A673 (cell line): ENCODE measurements at regions not wholly inside any gene's neighbourhood (a gene's known extent, or its start where the extent isn't known, plus 50 kb on each side); places are given as distances from the start of the nearest gene placed in this dataset.
"Not testable (repeated sequence)": the region's sequence is repeated elsewhere in the genome, so short reads cannot be mapped to it uniquely, and the experiment has no call there.

ENCODE experiments used
- BruUV-seq: library from RNA; stranded (reverse); fragments of 400-500 nt; replicated peaks from 2 replicates; lab custom pipeline; 2021; lab: Mats Ljungman, UMichigan
- CTCF ChIA-PET: fragments of 300-600 bp; sonication (Branson Sonifier 250); formaldehyde crosslinking; loops from one replicate; lab custom pipeline; 2022; ENCODE audit warnings: antibody characterized with exemption; lab: Charles Lee
- POLR2A ChIA-PET: fragments of 300-600 bp; sonication (Branson Sonifier 250); formaldehyde crosslinking; loops from one replicate; lab custom pipeline; 2022; ENCODE audit warnings: antibody characterized with exemption; ENCODE audit not compliant: low non-redundant PET; lab: Charles Lee
- DNase-seq: peaks from one replicate; pipeline ENCODE4 v3.0.0-alpha.2; 2015; ENCODE audit warnings: low spot score
- H3K27ac ChIP-seq: fragments of 200-600 bp; sonication (generic); 2 replicates; pipeline ENCODE4 v1.5.1; 2016; ENCODE audit warnings: mixed run types, low read depth, mild to moderate bottlenecking, mixed read lengths, antibody characterized with exemption, low read length; ENCODE audit not compliant: poor library complexity, severe bottlenecking
- H3K27me3 ChIP-seq: fragments of 200-600 bp; sonication (generic); replicated peaks from 2 replicates; pipeline ENCODE4 v1.6.1; 2017; ENCODE audit warnings: mixed run types, low read depth, mild to moderate bottlenecking, mixed read lengths, antibody characterized with exemption, low read length; ENCODE audit not compliant: insufficient read depth, poor library complexity
- H3K36me3 ChIP-seq: fragments of 200-600 bp; sonication (generic); 2 replicates; pipeline ENCODE4 v1.6.1; 2016; ENCODE audit warnings: mixed run types, mild to moderate bottlenecking, mixed read lengths, antibody characterized with exemption, low read length; ENCODE audit not compliant: insufficient read depth, poor library complexity, severe bottlenecking
- H3K4me1 ChIP-seq: fragments of 200-600 bp; sonication (generic); 2 replicates; pipeline ENCODE4 v1.6.1; 2017; ENCODE audit warnings: mixed run types, mild to moderate bottlenecking, mixed read lengths, antibody characterized with exemption, low read length; ENCODE audit not compliant: insufficient read depth, poor library complexity, severe bottlenecking
- H3K4me3 ChIP-seq: fragments of 200-600 bp; sonication (generic); 2 replicates; pipeline ENCODE4 v1.5.1; 2016; ENCODE audit warnings: low read depth, mixed run types, mild to moderate bottlenecking, mixed read lengths, low read length; ENCODE audit not compliant: poor library complexity, severe bottlenecking
- H3K9me3 ChIP-seq: fragments of 200-600 bp; sonication (generic); 2 replicates; pipeline ENCODE4 v1.6.1; 2016; ENCODE audit warnings: mixed run types, low read depth, mild to moderate bottlenecking, mixed read lengths, antibody characterized with exemption, low read length; ENCODE audit not compliant: poor library complexity, severe bottlenecking
- CTCF ChIP-seq: fragments of 300-800, 200-600 bp; sonication (generic); conservative IDR thresholded peaks from 2 replicates; pipeline ENCODE4 v1.5.1; 2017; ENCODE audit warnings: low read depth, mild to moderate bottlenecking, antibody characterized with exemption, low read length, moderate library complexity, mixed read lengths
- EZH2 ChIP-seq: fragments of 200-600 bp; sonication (generic); IDR thresholded peaks from 2 replicates; pipeline ENCODE4 v1.6.1; 2017; ENCODE audit warnings: borderline replicate concordance, low read depth, mild to moderate bottlenecking, mixed read lengths, antibody characterized with exemption, low read length; ENCODE audit not compliant: poor library complexity, severe bottlenecking
- intact Hi-C: fragments of 100-400 bp; cut with micrococcal nuclease; formaldehyde crosslinking; loops from one replicate; pipeline ENCODE4 v1.10.0; 2022; ENCODE audit not compliant: unreplicated experiment

GRCh38 chr16:64679976-64680690 is 441.7 kb downstream of the CDH11 start:
- ChIA-PET POLR2A (no interaction called here), CTCF (no interaction called here)
- intact Hi-C loops: no loop called here
- Histone ChIP-seq H3K9me3 (no peaks in the 10 kb centered on the region), H3K4me3 (no peak overlapping the region), H3K27me3 (no peaks in the 10 kb centered on the region), H3K27ac (no peak overlapping the region), H3K36me3 (no peaks in the 10 kb centered on the region), H3K4me1 (no peaks in the 10 kb centered on the region)
- BruUV-seq: no TSS peak
- DNase-seq: no peak
- TF ChIP-seq EZH2 (no peak), CTCF (no peak)

- Histone ChIP-seq H3K36me3 (no peaks in the 10 kb centered on the region), H3K4me3 (no peak overlapping the region), H3K4me1 (peaks cover 3% of the 10 kb centered on the region), H3K9me3 (no peaks in the 10 kb centered on the region), H3K27me3 (no peaks in the 10 kb centered on the region), H3K27ac (no peak overlapping the region)
- BruUV-seq: no TSS peak
- no peak for DNase-seq
- TF ChIP-seq CTCF (no peak), EZH2 (no peak)
- POLR2A ChIA-PET: no interaction called here
- intact Hi-C loops: no loop called here
- CTCF ChIA-PET: no interaction called here
These were observed 452.3 kb downstream of the CDH11 start for GRCh38 chr16:64669573-64669972.

- ChIA-PET CTCF (no interaction called here), POLR2A (no interaction called here)
- TF ChIP-seq EZH2 (no peak), CTCF (no peak)
- Histone ChIP-seq H3K27me3 (no peaks in the 10 kb centered on the region), H3K27ac (no peak overlapping the region), H3K9me3 (no peaks in the 10 kb centered on the region), H3K4me3 (no peak overlapping the region), H3K36me3 (no peaks in the 10 kb centered on the region), H3K4me1 (peaks cover 4% of the 10 kb centered on the region)
- BruUV-seq: no TSS peak
- peak; percentile 25 for DNase-seq
- intact Hi-C loops: no loop called here
These were observed 454.5 kb downstream of the CDH11 start for GRCh38 chr16:64667334-64667877.

GRCh38 chr16:64662312-64662711 is 459.6 kb downstream of the CDH11 start:
- H3K4me1 ChIP-seq, CTCF ChIA-PET, BruUV-seq, H3K4me3 ChIP-seq, H3K36me3 ChIP-seq, POLR2A ChIA-PET, H3K9me3 ChIP-seq, H3K27ac ChIP-seq, intact Hi-C loops, DNase-seq, H3K27me3 ChIP-seq: not testable (repeated sequence)
